Uterus (tissue), 2 donors: ENCODE measurements at regions not wholly inside any gene's neighbourhood (a gene's known extent, or its start where the extent isn't known, plus 50 kb on each side); places are given as distances from the start of the nearest gene placed in this dataset.

Experiments used
- POLR2A ChIP-seq, 2 donors: fragments of 450-650 bp; IDR thresholded peaks; one replicate each; pipeline ENCODE4 v1.6.1; 2016; ENCODE audit warnings: antibody characterized with exemption in 2 of 2, mild to moderate bottlenecking in 1 of 2, moderate library complexity in 1 of 2
- TF ChIP-seq, protein P1 (sequence below), 4 experiments: fragments of 200-600 bp in 2 of 4; fragments of 450-650 bp in 2 of 4; sonication (generic) in 2 of 4; IDR thresholded peaks; one replicate each; pipeline ENCODE4 v1.5.1; 2016 to 2019; ENCODE audit warnings: antibody characterized with exemption in 4 of 4, mild to moderate bottlenecking in 2 of 4, moderate library complexity in 1 of 4

DNA sequence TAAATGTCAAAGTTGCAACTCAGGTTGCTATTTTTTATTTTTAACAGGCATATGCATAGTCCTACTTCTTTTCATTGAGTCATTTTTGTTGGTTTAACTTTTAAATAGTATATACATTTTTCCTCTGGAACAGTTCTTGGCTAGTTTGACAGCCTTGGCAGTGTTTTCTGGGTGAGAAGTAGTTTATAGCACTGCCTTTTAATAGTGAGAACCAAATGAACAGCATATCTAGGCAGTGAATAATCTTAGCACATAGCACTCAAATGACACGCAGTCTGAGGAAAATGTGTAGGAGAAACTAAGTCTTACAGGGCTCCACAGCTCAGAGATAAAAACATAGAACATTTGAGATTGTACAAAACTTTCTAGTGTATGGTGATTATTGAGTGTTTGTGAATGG lies 265.5 kb upstream of the POT1 start:
- TF ChIP-seq, protein P1, sequence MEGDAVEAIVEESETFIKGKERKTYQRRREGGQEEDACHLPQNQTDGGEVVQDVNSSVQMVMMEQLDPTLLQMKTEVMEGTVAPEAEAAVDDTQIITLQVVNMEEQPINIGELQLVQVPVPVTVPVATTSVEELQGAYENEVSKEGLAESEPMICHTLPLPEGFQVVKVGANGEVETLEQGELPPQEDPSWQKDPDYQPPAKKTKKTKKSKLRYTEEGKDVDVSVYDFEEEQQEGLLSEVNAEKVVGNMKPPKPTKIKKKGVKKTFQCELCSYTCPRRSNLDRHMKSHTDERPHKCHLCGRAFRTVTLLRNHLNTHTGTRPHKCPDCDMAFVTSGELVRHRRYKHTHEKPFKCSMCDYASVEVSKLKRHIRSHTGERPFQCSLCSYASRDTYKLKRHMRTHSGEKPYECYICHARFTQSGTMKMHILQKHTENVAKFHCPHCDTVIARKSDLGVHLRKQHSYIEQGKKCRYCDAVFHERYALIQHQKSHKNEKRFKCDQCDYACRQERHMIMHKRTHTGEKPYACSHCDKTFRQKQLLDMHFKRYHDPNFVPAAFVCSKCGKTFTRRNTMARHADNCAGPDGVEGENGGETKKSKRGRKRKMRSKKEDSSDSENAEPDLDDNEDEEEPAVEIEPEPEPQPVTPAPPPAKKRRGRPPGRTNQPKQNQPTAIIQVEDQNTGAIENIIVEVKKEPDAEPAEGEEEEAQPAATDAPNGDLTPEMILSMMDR (IDR thresholded peaks at IDR 0.05) = no peak
- no peak for TF ChIP-seq POLR2A (IDR thresholded peaks at IDR 0.05)
